ACC112 (cell line): ENCODE measurements at regions not wholly inside any gene's neighbourhood (a gene's known extent, or its start where the extent isn't known, plus 50 kb on each side); places are given as distances from the start of the nearest gene placed in this dataset.

ENCODE experiments used
- H2AFZ ChIP-seq: fragments of 200-600 bp; sonication (generic); one replicate; pipeline ENCODE4 v1.6.0; 2017; ENCODE audit warnings: antibody characterized with exemption, low read length; ENCODE audit not compliant: unreplicated experiment
- H3K27ac ChIP-seq: fragments of 200-600 bp; sonication (generic); 2 replicates; pipeline ENCODE4 v1.5.1; 2014; ENCODE audit warnings: low read depth, mild to moderate bottlenecking, antibody characterized with exemption, low read length, moderate library complexity
- H3K27me3 ChIP-seq: fragments of 200-600 bp; sonication (generic); 2 replicates; pipeline ENCODE4 v1.6.1; 2014; ENCODE audit warnings: mild to moderate bottlenecking, antibody characterized with exemption, low read length, moderate library complexity, mixed read lengths; ENCODE audit not compliant: insufficient read depth
- H3K36me3 ChIP-seq: fragments of 200-600 bp; sonication (generic); 2 replicates; pipeline ENCODE4 v1.6.1; 2016; ENCODE audit warnings: mild to moderate bottlenecking, antibody characterized with exemption, low read length, moderate library complexity, mixed read lengths; ENCODE audit not compliant: insufficient read depth
- H3K4me1 ChIP-seq: fragments of 200-600 bp; sonication (generic); one replicate; pipeline ENCODE4 v1.6.1; 2016; ENCODE audit warnings: low read length, mixed read lengths; ENCODE audit not compliant: insufficient read depth, unreplicated experiment, control insufficient read depth
- H3K4me3 ChIP-seq: fragments of 200-600 bp; sonication (generic); 2 replicates; pipeline ENCODE4 v1.5.1; 2014; ENCODE audit warnings: mild to moderate bottlenecking, low read depth, low read length
- H3K79me2 ChIP-seq: fragments of 200-600 bp; sonication (generic); one replicate; pipeline ENCODE4 v1.6.0; 2016; ENCODE audit warnings: low read length; ENCODE audit not compliant: control insufficient read depth, unreplicated experiment, insufficient read depth

- Histone ChIP-seq H3K27ac (no peak overlapping the region), H3K79me2 (no peaks in the 10 kb centered on the region), H3K4me1 (no peaks in the 10 kb centered on the region), H2AFZ (no peak overlapping the region), H3K27me3 (peaks cover 20% of the 10 kb centered on the region), H3K36me3 (no peaks in the 10 kb centered on the region), H3K4me3 (no peak overlapping the region)
These were observed 256.0 kb upstream of the ELAC2 start for GRCh38 chr17:13273806-13274205.

GRCh38 chr17:13272296-13272695 is 254.5 kb upstream of the ELAC2 start:
- Histone ChIP-seq H3K4me1 (no peaks in the 10 kb centered on the region), H3K4me3 (no peak overlapping the region), H3K27ac (no peak overlapping the region), H3K36me3 (no peaks in the 10 kb centered on the region), H3K79me2 (no peaks in the 10 kb centered on the region), H3K27me3 (peaks cover 31% of the 10 kb centered on the region), H2AFZ (no peak overlapping the region)

GRCh38 chr17:13268791-13269595 is 251.2 kb upstream of the ELAC2 start:
- no peaks in the 10 kb centered on the region for H3K79me2 ChIP-seq
- no peak overlapping the region for H2AFZ ChIP-seq
- H3K36me3 ChIP-seq, result no peaks in the 10 kb centered on the region
- H3K27me3 ChIP-seq, result peaks cover 33% of the 10 kb centered on the region
- H3K4me3 ChIP-seq, result no peak overlapping the region
- no peaks in the 10 kb centered on the region for H3K4me1 ChIP-seq
- H3K27ac ChIP-seq, result no peak overlapping the region

- no peaks in the 10 kb centered on the region for H3K36me3 ChIP-seq
- H3K79me2 ChIP-seq, result no peaks in the 10 kb centered on the region
- no peaks in the 10 kb centered on the region for H3K4me1 ChIP-seq
- no peak overlapping the region for H3K4me3 ChIP-seq
- no peak overlapping the region for H2AFZ ChIP-seq
- H3K27ac ChIP-seq, result no peak overlapping the region; the same call in 1 of the 2 replicates
- H3K27me3 ChIP-seq, result peaks cover 28% of the 10 kb centered on the region
These were observed 248.8 kb upstream of the ELAC2 start for GRCh38 chr17:13266606-13267005.

- H3K79me2 ChIP-seq, result no peaks in the 10 kb centered on the region
- H3K27me3 ChIP-seq, result peaks cover 28% of the 10 kb centered on the region
- H3K4me1 ChIP-seq, result no peaks in the 10 kb centered on the region
- no peak overlapping the region for H3K27ac ChIP-seq
- no peak overlapping the region for H3K4me3 ChIP-seq
- no peak overlapping the region for H2AFZ ChIP-seq
- no peaks in the 10 kb centered on the region for H3K36me3 ChIP-seq
These were observed 247.5 kb upstream of the ELAC2 start for GRCh38 chr17:13265311-13265710.

GRCh38 chr17:13263746-13264145 is 245.9 kb upstream of the ELAC2 start:
- H3K27ac ChIP-seq, result no peak overlapping the region
- H3K4me3 ChIP-seq, result no peak overlapping the region
- H3K79me2 ChIP-seq, result no peaks in the 10 kb centered on the region
- H2AFZ ChIP-seq, result no peak overlapping the region
- H3K36me3 ChIP-seq, result no peaks in the 10 kb centered on the region
- H3K27me3 ChIP-seq, result peaks cover 12% of the 10 kb centered on the region; the same call in 1 of the 2 replicates
- no peaks in the 10 kb centered on the region for H3K4me1 ChIP-seq

GRCh38 chr17:13256545-13256944 is 238.7 kb upstream of the ELAC2 start:
- Histone ChIP-seq H3K79me2 (no peaks in the 10 kb centered on the region), H3K27ac (no peak overlapping the region), H3K36me3 (no peaks in the 10 kb centered on the region), H3K27me3 (peaks cover 23% of the 10 kb centered on the region), H3K4me3 (no peak overlapping the region), H3K4me1 (no peaks in the 10 kb centered on the region), H2AFZ (no peak overlapping the region)

GRCh38 chr17:13253733-13254410 is 236.0 kb upstream of the ELAC2 start:
- Histone ChIP-seq H3K36me3 (no peaks in the 10 kb centered on the region), H2AFZ (no peak overlapping the region), H3K27me3 (peaks cover 23% of the 10 kb centered on the region), H3K4me1 (no peaks in the 10 kb centered on the region), H3K27ac (no peak overlapping the region), H3K79me2 (no peaks in the 10 kb centered on the region), H3K4me3 (no peak overlapping the region)

GRCh38 chr17:13244513-13244912 is 226.7 kb upstream of the ELAC2 start:
- Histone ChIP-seq H3K79me2 (no peaks in the 10 kb centered on the region), H3K27me3 (peaks cover 29% of the 10 kb centered on the region), H2AFZ (no peak overlapping the region), H3K4me3 (no peak overlapping the region), H3K4me1 (no peaks in the 10 kb centered on the region), H3K27ac (no peak overlapping the region), H3K36me3 (no peaks in the 10 kb centered on the region)

GRCh38 chr17:13243585-13243984 is 225.8 kb upstream of the ELAC2 start:
- Histone ChIP-seq H3K27me3 (peaks cover 33% of the 10 kb centered on the region), H3K27ac (no peak overlapping the region), H3K79me2 (no peaks in the 10 kb centered on the region), H3K4me3 (no peak overlapping the region), H3K4me1 (no peaks in the 10 kb centered on the region), H3K36me3 (no peaks in the 10 kb centered on the region), H2AFZ (no peak overlapping the region)

- Histone ChIP-seq H3K4me1 (no peaks in the 10 kb centered on the region), H3K36me3 (no peaks in the 10 kb centered on the region), H2AFZ (no peak overlapping the region), H3K27ac (no peak overlapping the region), H3K4me3 (no peak overlapping the region), H3K27me3 (peaks cover 36% of the 10 kb centered on the region), H3K79me2 (no peaks in the 10 kb centered on the region)
These were observed 223.0 kb upstream of the ELAC2 start for GRCh38 chr17:13240851-13241250.
